Sigmoid colon (tissue), 6 donors: ENCODE measurements at regions not wholly inside any gene's neighbourhood (a gene's known extent, or its start where the extent isn't known, plus 50 kb on each side); places are given as distances from the start of the nearest gene placed in this dataset.

Experiments used
- DNase-seq: peaks from one replicate; pipeline ENCODE4 v3.0.0-alpha.2; 2019
- H3K27ac ChIP-seq, 4 donors: fragments of 200-600 bp; sonication (generic); one replicate each; pipeline ENCODE4 v1.5.1; 2016 to 2019; ENCODE audit warnings: mild to moderate bottlenecking in 1 of 4
- H3K27me3 ChIP-seq, 3 donors: fragments of 200-600 bp; sonication (generic); one replicate each; pipeline ENCODE4 v1.5.1; 2019; ENCODE audit warnings: mild to moderate bottlenecking in 1 of 3
- H3K36me3 ChIP-seq, 4 donors: fragments of 200-600 bp; sonication (generic); one replicate each; pipeline ENCODE4 v1.5.1; 2016 to 2019
- H3K4me1 ChIP-seq, 4 donors: fragments of 200-600 bp; sonication (generic); one replicate each; pipeline ENCODE4 v1.5.1; 2017 to 2019
- H3K4me3 ChIP-seq, 4 donors: fragments of 200-600 bp; sonication (generic); one replicate each; pipeline ENCODE4 v1.5.1; 2017 to 2019; ENCODE audit warnings: mild to moderate bottlenecking in 2 of 4, moderate library complexity in 1 of 4
- H3K9me3 ChIP-seq, 4 donors: fragments of 200-600 bp in 3 of 4; sonication (generic) in 3 of 4; one replicate each; pipeline versions ENCODE4 v1.5.1 to v1.6.1; 2013 to 2019
- CTCF ChIP-seq, 4 experiments: fragments of 450-650 bp in 3 of 4; fragments of 200-600 bp in 1 of 4; IDR thresholded peaks; one replicate each; pipeline ENCODE4 v1.5.1; 2016 to 2019; ENCODE audit warnings: antibody characterized with exemption in 4 of 4, mild to moderate bottlenecking in 3 of 4, moderate library complexity in 2 of 4
- EP300 ChIP-seq, 4 donors: sonication (generic); formaldehyde crosslinking; IDR thresholded peaks; one replicate each; pipeline ENCODE4 v1.6.1; 2017; ENCODE audit warnings: antibody characterized with exemption in 4 of 4
- POLR2A ChIP-seq, 2 donors: fragments of 450-650 bp; IDR thresholded peaks; one replicate each; pipeline ENCODE4 v1.6.1; 2016; ENCODE audit warnings: antibody characterized with exemption in 2 of 2, mild to moderate bottlenecking in 2 of 2, moderate library complexity in 2 of 2
- POLR2AphosphoS5 ChIP-seq, 4 donors: sonication (generic); formaldehyde crosslinking; IDR thresholded peaks; one replicate each; pipeline ENCODE4 v1.6.1; 2017; ENCODE audit warnings: antibody characterized with exemption in 4 of 4
- WGBS, 2 donors: extraction: QIAGEN DNeasy Blood & Tissue Kit; methylation state at CpG; one replicate each; pipeline ENCODE4 v1.1.7; 2013; 5-methylcytosine and 5-hydroxymethylcytosine counted together
- intact Hi-C: fragments of 100-400 bp; cut with DNase I; formaldehyde crosslinking; loops from one replicate; pipeline ENCODE4 v1.15.1; 2023
- donor health status: healthy with polysubstance abuse.
- donor health status: healthy.

GRCh38 chr22:26981111-26981510 is 323.7 kb downstream of the MIAT start:
- WGBS, 2 donors = 33 to 57% methylated on average over 7 of the region's 7 CpGs
- no peaks in the 10 kb centered on the region for H3K27me3 ChIP-seq
- intact Hi-C loops = loop anchor here (2.0 to 5.0 kb wide), 2 partner anchors 126 to 232 kb away; no protein-coding TSS in a partner anchor
- peak overlapping the region; percentile 41 to 82 (median 76) for H3K27ac ChIP-seq
- no peaks in the 10 kb centered on the region for H3K9me3 ChIP-seq
- DNase-seq = peak; percentile 76
- no peaks in the 10 kb centered on the region for H3K36me3 ChIP-seq
- peaks cover 0 to 37% (median 23%) of the 10 kb centered on the region in 4 donors for H3K4me1 ChIP-seq
- TF ChIP-seq CTCF (IDR thresholded peaks at IDR 0.05) (no peak), EP300 (IDR thresholded peaks at IDR 0.05) (no peak), POLR2AphosphoS5 (IDR thresholded peaks at IDR 0.05) (no peak), POLR2A (IDR thresholded peaks at IDR 0.05) (no peak)
- no peak overlapping the region for H3K4me3 ChIP-seq

DNA sequence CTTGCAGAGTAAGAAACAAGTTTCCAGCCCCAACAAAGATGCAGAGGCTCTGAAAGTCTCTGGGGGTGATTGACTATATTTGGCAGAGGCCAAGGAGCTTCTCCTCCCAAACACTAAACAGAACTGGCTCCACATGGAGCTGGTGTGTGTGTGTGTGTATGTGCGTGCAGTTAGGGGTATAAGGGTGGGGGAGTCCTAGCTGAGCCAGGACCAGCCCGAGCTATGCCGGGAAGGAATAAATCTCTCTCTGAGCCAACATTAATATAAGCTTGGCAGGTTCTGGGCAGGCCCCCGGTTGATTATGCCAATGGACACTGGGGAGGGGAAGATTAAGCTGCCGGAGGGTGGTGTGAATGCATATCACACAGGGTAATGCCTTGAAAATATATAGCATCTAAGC is 324.2 kb downstream of the MIAT start:
- Histone ChIP-seq H3K27me3 (no peaks in the 10 kb centered on the region), H3K36me3 (no peaks in the 10 kb centered on the region), H3K27ac (peak overlapping the region; percentile 41 to 82 (median 76)), H3K4me1 (peaks cover 0 to 38% (median 25%) of the 10 kb centered on the region in 4 donors), H3K4me3 (no peak overlapping the region), H3K9me3 (no peaks in the 10 kb centered on the region)
- peak; percentile 92 for DNase-seq
- TF ChIP-seq POLR2AphosphoS5 (IDR thresholded peaks at IDR 0.05) (peak; percentile 90 to 97 (median 92)), CTCF (IDR thresholded peaks at IDR 0.05) (no peak), EP300 (IDR thresholded peaks at IDR 0.05) (peak; percentile 37 to 88 (median 62)), POLR2A (IDR thresholded peaks at IDR 0.05) (no peak)
- intact Hi-C loops = loop anchor here (2.0 to 5.0 kb wide), 2 partner anchors 126 to 231 kb away; no protein-coding TSS in a partner anchor
- WGBS, 2 donors = 71 to 74% methylated on average over 5 of the region's 5 CpGs

DNA sequence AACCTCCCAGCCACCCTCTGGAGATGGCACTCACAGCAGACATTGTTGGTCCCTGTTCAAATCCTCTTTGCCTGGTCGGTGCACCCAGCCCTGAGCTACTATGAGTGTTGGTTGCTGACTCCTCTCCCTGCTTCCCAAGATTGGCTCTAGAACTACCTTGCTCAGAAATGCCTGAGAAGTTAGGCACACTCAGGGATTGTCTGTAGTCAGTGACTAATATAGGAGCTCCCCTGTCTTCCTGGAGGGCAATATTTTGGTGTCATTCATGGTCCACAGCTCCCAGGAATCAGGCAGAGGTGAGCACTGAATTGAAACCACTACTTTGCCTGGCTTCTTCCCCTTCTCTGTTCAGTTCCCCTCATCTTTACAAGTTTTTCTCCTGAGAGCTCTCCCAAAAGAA is 325.9 kb downstream of the MIAT start:
- Histone ChIP-seq H3K4me3 (no peak overlapping the region), H3K36me3 (no peaks in the 10 kb centered on the region), H3K27ac (no peak overlapping the region), H3K27me3 (no peaks in the 10 kb centered on the region), H3K4me1 (peaks cover 0 to 40% (median 28%) of the 10 kb centered on the region in 4 donors), H3K9me3 (no peaks in the 10 kb centered on the region)
- DNase-seq = no peak
- WGBS, 2 donors = 52 to 70% methylated on average over 1 of the region's 1 CpG
- TF ChIP-seq EP300 (IDR thresholded peaks at IDR 0.05) (no peak), POLR2A (IDR thresholded peaks at IDR 0.05) (no peak), POLR2AphosphoS5 (IDR thresholded peaks at IDR 0.05) (no peak), CTCF (IDR thresholded peaks at IDR 0.05) (no peak)
- intact Hi-C loops = loop anchor here (5.0 kb wide), 1 partner anchor 124 kb away; no protein-coding TSS in a partner anchor

- peaks cover 0 to 37% (median 28%) of the 10 kb centered on the region in 4 donors for H3K4me1 ChIP-seq
- no peak for DNase-seq
- no peak overlapping the region for H3K4me3 ChIP-seq
- H3K27me3 ChIP-seq = no peaks in the 10 kb centered on the region
- no peak for TF ChIP-seq POLR2A (IDR thresholded peaks at IDR 0.05)
- no peak for TF ChIP-seq CTCF (IDR thresholded peaks at IDR 0.05)
- no peak for TF ChIP-seq POLR2AphosphoS5 (IDR thresholded peaks at IDR 0.05)
- no peak for TF ChIP-seq EP300 (IDR thresholded peaks at IDR 0.05)
- H3K27ac ChIP-seq = no peak overlapping the region
- no peaks in the 10 kb centered on the region for H3K9me3 ChIP-seq
- 67 to 90% methylated on average over 2 of the region's 2 CpGs for WGBS, 2 donors
- H3K36me3 ChIP-seq = no peaks in the 10 kb centered on the region
- intact Hi-C loops = no loop called here
Measured at GRCh38 chr22:26985206-26985605, 327.8 kb downstream of the MIAT start.
